ENCODE measurements at regions not wholly inside any gene's neighbourhood (a gene's known extent, or its start where the extent isn't known, plus 50 kb on each side); places are given as distances from the start of the nearest gene placed in this dataset.
A peak's percentile ranks its signal among the peaks of the same experiment; 100 is the strongest.

- DNase-seq (no peak), ATAC-seq (ENCODE audit: insufficient read depth, low FRiP score) (no peak)
- Histone ChIP-seq H3K27me3 (ENCODE audit: control insufficient read depth in 3 of 3, insufficient read depth in 3 of 3, low read length in 2 of 3) (no peaks in the 10 kb centered on the region), H3K36me3 (ENCODE audit: control insufficient read depth in 4 of 4, insufficient read depth in 4 of 4, low read length in 4 of 4) (no peaks in the 10 kb centered on the region), H3K9me3 (ENCODE audit: control insufficient read depth in 4 of 4, insufficient read depth in 3 of 4, low read length in 3 of 4) (peaks cover 3 to 9% (median 8%) of the 10 kb centered on the region in 4 donors), H3K4me1 (ENCODE audit: control insufficient read depth in 5 of 5, insufficient read depth in 5 of 5, low read length in 5 of 5) (no peaks in the 10 kb centered on the region), H3K27ac (ENCODE audit: low read depth in 1 of 2, low read length in 1 of 2) (no peak overlapping the region), H3K9ac (ENCODE audit: insufficient read depth in 1 of 2, low read length in 2 of 2) (no peak overlapping the region), H3K4me3 (no peak overlapping the region)
- WGBS, 2 donors: 95 to 98% methylated on average over 6 of the region's 6 CpGs
- TF ChIP-seq CTCF (IDR thresholded peaks at IDR 0.05; ENCODE audit: control extremely low read depth, extremely low read depth): no peak
Observed at GRCh38 chr13:32857689-32858088, 158.5 kb upstream of the KL start.

- no peak for TF ChIP-seq CTCF (IDR thresholded peaks at IDR 0.05; ENCODE audit: control extremely low read depth, extremely low read depth)
- H3K9me3 ChIP-seq (ENCODE audit: control insufficient read depth in 4 of 4, insufficient read depth in 3 of 4, low read length in 3 of 4): peaks cover 3 to 9% (median 8%) of the 10 kb centered on the region in 4 donors
- no peak overlapping the region for H3K9ac ChIP-seq (ENCODE audit: insufficient read depth in 1 of 2, low read length in 2 of 2)
- 95 to 97% methylated on average over 14 of the region's 14 CpGs for WGBS, 2 donors
- no peaks in the 10 kb centered on the region for H3K36me3 ChIP-seq (ENCODE audit: control insufficient read depth in 4 of 4, insufficient read depth in 4 of 4, low read length in 4 of 4)
- H3K4me3 ChIP-seq: no peak overlapping the region
- no peak overlapping the region for H3K27ac ChIP-seq (ENCODE audit: low read depth in 1 of 2, low read length in 1 of 2)
- no peaks in the 10 kb centered on the region for H3K27me3 ChIP-seq (ENCODE audit: control insufficient read depth in 3 of 3, insufficient read depth in 3 of 3, low read length in 2 of 3)
- H3K4me1 ChIP-seq (ENCODE audit: control insufficient read depth in 5 of 5, insufficient read depth in 5 of 5, low read length in 5 of 5): no peaks in the 10 kb centered on the region
- ATAC-seq (ENCODE audit: insufficient read depth, low FRiP score): no peak
- no peak for DNase-seq
Observed at GRCh38 chr13:32859707-32860292, 156.4 kb upstream of the KL start.

- DNase-seq (no peak), ATAC-seq (ENCODE audit: insufficient read depth, low FRiP score) (no peak)
- H3K27me3 ChIP-seq (ENCODE audit: control insufficient read depth in 3 of 3, insufficient read depth in 3 of 3, low read length in 2 of 3): no peaks in the 10 kb centered on the region
- no peaks in the 10 kb centered on the region for H3K36me3 ChIP-seq (ENCODE audit: control insufficient read depth in 4 of 4, insufficient read depth in 4 of 4, low read length in 4 of 4)
- H3K9me3 ChIP-seq (ENCODE audit: control insufficient read depth in 4 of 4, insufficient read depth in 3 of 4, low read length in 3 of 4): peaks cover 3 to 9% (median 8%) of the 10 kb centered on the region in 4 donors
- no peak overlapping the region for H3K27ac ChIP-seq (ENCODE audit: low read depth in 1 of 2, low read length in 1 of 2)
- H3K4me1 ChIP-seq (ENCODE audit: control insufficient read depth in 5 of 5, insufficient read depth in 5 of 5, low read length in 5 of 5): no peaks in the 10 kb centered on the region
- no peak overlapping the region for H3K4me3 ChIP-seq
- 95 to 97% methylated on average over 3 of the region's 3 CpGs for WGBS, 2 donors
- H3K9ac ChIP-seq (ENCODE audit: insufficient read depth in 1 of 2, low read length in 2 of 2): no peak overlapping the region
- no peak for TF ChIP-seq CTCF (IDR thresholded peaks at IDR 0.05; ENCODE audit: control extremely low read depth, extremely low read depth)
Observed at GRCh38 chr13:32861304-32861703, 154.9 kb upstream of the KL start.

GRCh38 chr13:32863596-32863995 is 152.6 kb upstream of the KL start:
- no peak overlapping the region for H3K9ac ChIP-seq (ENCODE audit: insufficient read depth in 1 of 2, low read length in 2 of 2)
- WGBS, 2 donors: 66 to 82% methylated on average over 3 of the region's 3 CpGs
- ATAC-seq (ENCODE audit: insufficient read depth, low FRiP score) (no peak), DNase-seq (peak in 2 of 3 donors; percentile 26 to 37)
- no peak overlapping the region for H3K4me3 ChIP-seq
- TF ChIP-seq CTCF (IDR thresholded peaks at IDR 0.05; ENCODE audit: control extremely low read depth, extremely low read depth): no peak
- H3K27ac ChIP-seq (ENCODE audit: low read depth in 1 of 2, low read length in 1 of 2): no peak overlapping the region
- no peaks in the 10 kb centered on the region for H3K36me3 ChIP-seq (ENCODE audit: control insufficient read depth in 4 of 4, insufficient read depth in 4 of 4, low read length in 4 of 4)
- H3K9me3 ChIP-seq (ENCODE audit: control insufficient read depth in 4 of 4, insufficient read depth in 3 of 4, low read length in 3 of 4): peaks cover 3 to 9% (median 8%) of the 10 kb centered on the region in 4 donors
- no peaks in the 10 kb centered on the region for H3K4me1 ChIP-seq (ENCODE audit: control insufficient read depth in 5 of 5, insufficient read depth in 5 of 5, low read length in 5 of 5)
- no peaks in the 10 kb centered on the region for H3K27me3 ChIP-seq (ENCODE audit: control insufficient read depth in 3 of 3, insufficient read depth in 3 of 3, low read length in 2 of 3)
